C1 segment of cervical spinal cord (tissue), 14 donors: ENCODE measurements at regions not wholly inside any gene's neighbourhood (a gene's known extent, or its start where the extent isn't known, plus 50 kb on each side); places are given as distances from the start of the nearest gene placed in this dataset.

ENCODE experiments used
- DNase-seq, 14 donors: peaks; one replicate each; lab custom pipeline; 2025; lab: John Stamatoyannopoulos, UW

DNA sequence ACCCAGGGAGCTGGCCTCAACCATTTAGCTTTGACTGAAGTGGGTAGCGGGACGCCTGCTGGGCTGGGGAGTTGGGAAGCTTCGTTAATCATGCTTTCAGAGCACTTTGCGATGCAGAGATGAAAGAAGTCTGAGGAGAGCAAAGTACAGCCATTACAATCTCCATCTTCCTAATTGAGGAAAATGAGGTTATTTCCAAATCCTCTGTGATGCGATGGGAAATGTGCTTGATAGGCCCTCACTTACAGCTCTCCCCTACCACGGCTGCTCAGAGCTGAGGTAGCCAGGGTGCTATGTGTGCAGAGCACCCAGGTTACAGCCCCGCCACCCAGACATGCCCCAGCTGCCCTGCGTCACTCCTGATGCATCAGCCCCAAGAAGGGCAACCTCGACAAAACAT is 326.5 kb upstream of the KLHL29 start:
- DNase-seq = no peak

DNA sequence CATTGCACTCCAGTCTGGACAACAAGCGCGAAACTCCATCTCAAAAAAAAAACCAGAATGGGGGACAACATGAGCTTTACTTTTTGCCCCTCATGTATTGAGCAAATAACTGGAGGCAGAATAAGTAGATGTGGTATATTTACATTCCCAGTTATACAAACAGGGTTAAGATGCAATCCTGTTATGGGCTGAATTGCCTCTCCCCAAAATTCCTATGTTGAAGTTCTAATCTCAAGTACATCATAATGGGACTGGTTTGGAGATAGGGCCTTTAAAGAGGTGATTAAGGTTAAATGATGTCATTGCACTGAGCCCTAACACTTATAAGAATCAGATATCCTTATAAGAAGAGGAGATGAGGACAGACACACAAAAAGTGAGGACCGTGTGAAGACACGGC is 319.8 kb upstream of the KLHL29 start:
- no peak for DNase-seq

- DNase-seq = no peak
These were observed 319.0 kb upstream of the KLHL29 start for GRCh38 chr2:23065936-23066335.

DNA sequence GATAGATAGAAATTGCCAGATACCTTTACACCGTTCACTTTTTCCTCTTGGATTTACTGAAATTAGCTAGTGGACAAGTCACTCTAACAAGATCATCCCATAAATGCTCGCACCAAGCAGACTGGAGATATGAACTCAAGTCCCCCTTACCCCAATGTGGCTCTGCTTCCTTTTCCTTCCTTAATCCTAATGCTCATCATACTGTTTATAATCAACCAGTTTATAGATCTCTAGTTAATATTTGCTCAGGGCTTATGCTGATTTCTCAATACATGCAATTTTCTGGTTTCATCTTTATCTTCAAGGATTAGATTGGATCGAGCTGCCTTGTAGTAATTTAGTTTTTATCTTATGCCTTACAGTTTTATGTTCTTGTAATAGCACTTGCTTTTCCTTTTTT is 318.3 kb upstream of the KLHL29 start:
- no peak for DNase-seq

DNA sequence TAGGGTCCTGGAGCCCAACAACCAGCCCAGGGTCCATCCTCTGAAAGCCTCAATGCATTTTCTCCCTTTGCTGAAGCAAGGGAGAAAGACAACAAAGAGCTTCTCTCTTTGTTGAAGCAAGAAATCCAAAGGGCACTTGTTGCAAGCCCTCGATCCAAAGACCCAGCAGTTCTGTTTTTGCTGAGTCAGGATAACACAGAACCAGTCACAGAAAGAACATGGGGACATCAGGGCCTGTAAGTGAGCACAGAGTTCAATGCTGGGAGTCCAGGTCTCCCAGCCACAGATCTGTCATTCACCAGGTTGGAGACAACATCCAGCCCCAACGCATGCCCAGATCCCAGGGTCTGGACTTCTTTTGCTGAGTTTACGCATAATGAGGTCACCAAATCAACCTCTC is 315.8 kb upstream of the KLHL29 start:
- DNase-seq = no peak

DNA sequence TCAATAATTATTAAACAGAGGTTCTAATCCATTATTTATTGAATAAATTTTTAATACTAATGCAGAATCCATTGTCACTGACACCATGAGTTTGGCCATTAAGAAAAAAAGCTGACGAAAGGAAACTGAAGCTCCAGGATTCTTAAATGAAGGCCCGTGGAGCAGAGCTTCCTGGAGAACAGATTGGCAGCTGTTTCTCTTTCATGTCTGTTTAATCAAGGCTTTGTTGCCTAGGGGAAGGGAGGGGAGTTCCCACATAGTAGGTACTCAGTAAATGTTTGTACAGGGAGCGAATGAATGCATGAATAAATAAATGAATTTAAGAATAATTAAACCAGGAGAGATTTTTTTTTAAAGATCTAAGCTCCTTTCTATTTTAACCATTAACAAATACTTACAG is 315.1 kb upstream of the KLHL29 start:
- DNase-seq = no peak

DNA sequence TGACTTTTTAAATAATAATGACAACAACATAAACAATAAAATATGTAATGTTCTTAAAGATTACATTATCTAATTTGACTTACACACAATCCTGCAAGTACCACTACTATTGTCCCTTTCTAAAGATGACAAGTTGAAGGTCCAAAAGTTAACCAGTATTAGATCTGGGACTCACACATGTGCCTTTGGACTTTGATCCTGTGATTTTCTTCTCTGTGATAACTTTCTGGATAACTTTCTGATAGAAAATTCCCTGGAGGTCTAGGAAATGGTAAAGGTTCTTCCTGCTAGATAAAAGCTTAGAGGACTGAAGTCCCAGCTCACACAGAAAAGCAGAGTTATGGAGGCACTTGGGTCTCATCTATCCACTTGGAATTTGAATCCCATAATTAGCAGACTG is 311.9 kb upstream of the KLHL29 start:
- no peak for DNase-seq

DNA sequence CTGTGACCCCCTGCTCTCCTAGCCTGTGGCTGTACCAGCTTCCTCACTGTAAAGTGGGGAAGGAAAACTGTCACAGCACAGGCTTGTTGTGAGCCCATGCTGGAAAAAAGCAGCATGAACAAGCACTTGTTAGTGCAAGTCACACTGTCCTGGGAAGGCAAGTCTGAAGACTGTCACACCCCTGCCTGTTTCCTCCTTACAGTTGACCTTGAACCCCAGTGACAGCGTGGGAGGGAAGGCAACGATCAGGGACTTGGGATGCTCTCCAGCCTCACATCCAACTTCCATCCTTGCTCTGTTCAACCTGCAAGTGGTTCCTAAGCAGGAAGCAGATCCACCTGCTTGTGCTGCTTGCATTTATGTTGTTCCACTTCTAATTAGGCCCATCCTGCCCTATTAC is 311.3 kb upstream of the KLHL29 start:
- DNase-seq = no peak

DNA sequence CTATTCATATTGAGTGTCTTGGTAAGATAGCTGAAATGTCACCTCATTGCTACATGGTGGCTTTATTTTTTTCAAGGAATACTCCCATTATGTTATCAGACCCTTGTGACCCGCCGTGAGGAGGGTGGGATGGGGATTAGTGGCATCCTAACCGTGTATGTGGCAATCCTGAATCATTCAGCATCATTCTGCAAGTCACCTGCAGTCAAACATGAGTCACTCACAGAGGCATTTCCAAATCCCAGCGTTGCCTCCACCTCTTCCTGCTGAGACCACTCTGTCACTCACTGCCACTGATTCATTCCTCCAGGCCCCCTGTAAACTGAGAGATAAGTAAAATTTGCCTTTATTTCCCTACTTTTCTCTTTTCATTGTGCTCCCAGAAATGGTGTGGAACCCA is 307.4 kb upstream of the KLHL29 start:
- no peak for DNase-seq

DNA sequence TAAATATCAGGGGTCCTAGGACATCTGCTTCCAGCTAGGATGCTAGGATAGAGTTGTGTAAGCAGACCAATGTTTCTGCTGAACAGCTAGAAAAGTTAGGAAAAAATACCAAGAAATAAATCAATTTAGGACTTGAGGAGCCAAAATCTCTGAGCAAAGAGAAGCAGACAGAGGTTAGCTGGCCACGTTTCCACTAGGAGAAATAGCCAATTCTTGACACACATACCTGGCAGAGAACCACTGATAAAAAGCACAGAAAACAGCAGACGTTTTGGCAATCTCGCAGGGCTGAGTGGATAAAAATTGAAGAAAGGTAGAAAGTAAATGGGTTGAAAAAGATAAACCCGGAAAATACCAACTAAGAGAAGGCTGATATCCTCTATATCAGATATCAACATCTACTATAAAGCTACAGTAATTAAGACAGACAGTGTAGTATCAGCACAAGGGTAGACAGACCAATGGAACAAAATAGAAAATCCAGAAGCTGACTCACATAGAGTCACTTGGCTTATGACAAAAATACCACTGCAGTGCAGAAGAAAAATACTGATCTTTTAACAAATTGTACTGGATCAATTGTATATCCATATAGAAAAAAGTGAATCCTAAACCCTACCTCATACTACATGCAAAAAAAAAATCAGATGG is 306.1 kb upstream of the KLHL29 start:
- no peak for DNase-seq

DNA sequence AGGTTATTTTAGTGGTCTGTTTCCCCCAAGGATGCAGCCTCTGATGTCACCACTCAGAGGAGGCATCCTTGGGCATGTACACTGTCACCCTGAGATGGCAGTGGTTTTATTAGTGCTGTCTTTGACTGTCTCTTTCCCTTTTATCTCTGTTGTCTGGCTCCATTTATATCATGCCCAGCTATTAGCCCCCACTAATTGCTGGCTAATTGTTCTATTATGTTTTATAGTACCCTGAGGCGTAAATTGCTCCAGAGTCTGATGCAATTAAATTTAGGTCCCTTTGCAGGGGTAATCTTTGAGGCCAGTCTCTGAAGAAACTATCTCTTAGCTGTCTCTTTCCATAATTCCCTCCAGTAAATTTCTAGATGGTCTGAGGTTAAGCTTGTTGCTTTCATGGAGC is 301.0 kb upstream of the KLHL29 start:
- DNase-seq = no peak

DNA sequence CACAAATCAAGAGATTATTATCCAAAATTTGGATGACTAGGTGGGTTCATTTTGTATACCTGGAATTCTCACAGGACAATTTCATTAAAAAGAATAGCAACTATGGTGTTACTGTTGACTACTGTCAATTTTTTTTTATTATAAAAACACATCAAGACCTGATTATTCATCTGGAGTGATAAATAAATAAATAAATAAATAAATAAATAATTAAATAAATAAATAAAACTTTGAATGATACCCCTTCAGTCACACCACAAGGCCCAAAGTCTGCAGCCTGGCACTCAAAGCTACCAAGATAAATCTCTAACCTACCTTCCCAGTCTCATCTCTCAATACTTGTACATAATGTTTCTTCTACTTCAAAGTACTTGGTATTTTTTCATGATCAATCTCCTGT is 294.0 kb upstream of the KLHL29 start:
- DNase-seq = no peak

GRCh38 chr2:23091900-23092299 is 293.1 kb upstream of the KLHL29 start:
- DNase-seq = no peak

GRCh38 chr2:23092831-23093230 is 292.1 kb upstream of the KLHL29 start:
- DNase-seq = no peak

DNA sequence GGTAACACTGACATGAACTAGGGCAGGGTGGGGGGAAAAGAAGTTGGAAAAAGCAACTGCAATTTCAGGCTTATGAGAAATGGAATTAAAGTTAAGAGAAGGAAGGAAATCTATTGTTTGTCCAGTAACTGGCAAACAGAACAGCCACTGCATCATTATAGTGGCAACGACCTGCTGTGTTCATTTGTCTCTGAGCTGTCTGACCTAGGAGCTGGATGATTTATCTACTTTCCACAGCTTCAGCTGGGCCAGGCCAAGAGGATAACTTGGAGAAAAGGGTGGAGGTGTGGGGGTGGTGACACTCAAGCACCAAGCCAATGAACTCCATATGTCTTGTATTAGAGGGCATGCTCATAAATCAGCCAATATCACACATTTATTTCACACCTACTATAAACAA is 291.5 kb upstream of the KLHL29 start:
- no peak for DNase-seq

GRCh38 chr2:23096906-23097602 is 287.9 kb upstream of the KLHL29 start:
- no peak for DNase-seq

DNA sequence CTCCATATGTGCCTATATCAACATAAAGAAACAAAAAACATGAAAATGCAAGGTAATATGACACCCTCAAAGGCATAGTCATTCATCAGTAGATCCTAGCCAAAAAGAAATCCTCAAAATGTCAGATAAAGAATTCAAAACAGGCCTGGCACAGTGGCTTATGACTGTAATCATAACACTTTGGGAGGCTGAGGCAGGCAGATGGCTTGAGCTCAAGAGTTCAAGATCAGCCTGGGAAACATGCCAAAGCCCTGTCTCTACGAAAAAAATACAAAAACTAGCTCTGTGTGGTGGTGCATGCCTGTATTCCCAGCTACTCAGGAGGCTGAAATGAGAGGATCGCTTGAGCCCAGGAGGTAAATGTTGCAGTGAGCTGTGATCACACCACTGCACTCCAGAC is 284.6 kb upstream of the KLHL29 start:
- DNase-seq = no peak

- DNase-seq = no peak
These were observed 278.7 kb upstream of the KLHL29 start for GRCh38 chr2:23106242-23106785.

GRCh38 chr2:23107327-23107941 is 277.5 kb upstream of the KLHL29 start:
- DNase-seq = no peak

DNA sequence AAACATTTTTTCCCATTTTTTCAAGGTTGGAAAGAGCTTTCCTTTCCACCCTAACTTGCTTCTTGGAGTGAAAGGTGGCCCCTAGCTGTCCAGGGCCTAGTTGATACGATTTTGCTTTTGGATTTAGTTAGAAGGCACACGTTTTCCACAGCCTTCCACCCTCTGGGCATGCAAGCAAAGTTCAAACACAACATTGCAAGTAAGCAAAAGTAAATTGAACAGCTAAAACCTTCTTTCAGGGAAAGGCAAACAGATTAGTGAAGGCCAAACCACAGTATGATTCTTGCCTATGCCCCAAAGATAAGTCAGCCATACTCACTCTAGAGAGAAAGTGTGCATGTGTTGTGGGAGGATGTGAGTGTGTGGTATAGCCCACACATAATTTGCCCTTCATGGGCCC is 273.7 kb upstream of the KLHL29 start:
- DNase-seq = no peak

DNA sequence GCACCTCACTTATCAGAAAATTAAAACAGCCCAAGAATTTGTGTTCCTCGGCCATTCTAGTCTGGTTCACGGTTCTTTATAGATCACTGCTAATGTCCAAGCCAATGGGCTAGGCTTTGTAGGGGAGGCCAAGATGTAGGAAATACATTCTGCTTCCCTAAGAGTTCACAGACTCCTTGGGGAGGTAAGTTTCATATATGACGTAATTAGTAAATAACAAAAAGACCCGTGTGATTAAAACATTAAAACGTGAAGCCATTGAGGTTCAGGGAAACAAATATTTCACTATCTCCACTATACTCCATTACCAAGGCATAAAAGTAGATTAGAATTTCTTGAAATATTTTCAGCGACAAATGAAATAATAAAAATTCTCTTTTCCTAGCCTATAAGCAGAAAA is 272.5 kb upstream of the KLHL29 start:
- DNase-seq = no peak

GRCh38 chr2:23114299-23114698 is 270.7 kb upstream of the KLHL29 start:
- no peak for DNase-seq

DNA sequence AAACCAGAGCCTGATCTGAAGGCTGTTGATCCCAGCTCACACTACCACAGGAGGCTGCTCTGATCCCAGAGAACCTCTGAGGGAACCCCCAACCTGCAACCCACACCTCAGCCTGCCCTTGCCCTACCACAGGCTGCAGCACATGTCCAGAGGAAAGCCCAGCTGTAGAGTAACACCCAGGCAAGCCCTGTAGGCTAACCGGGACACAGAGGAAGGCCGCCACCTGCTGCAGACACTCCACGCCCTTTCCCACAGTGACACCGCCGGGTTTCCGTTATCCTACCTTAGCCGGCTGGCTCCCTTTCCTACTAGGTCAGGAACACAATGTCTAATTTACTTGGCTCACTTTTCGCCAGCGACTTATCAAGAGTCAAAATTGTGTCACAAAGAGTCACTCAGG is 266.7 kb upstream of the KLHL29 start:
- DNase-seq = no peak
